A549 (cell line): ENCODE measurements at regions not wholly inside any gene's neighbourhood (a gene's known extent, or its start where the extent isn't known, plus 50 kb on each side); places are given as distances from the start of the nearest gene placed in this dataset.
A peak's percentile ranks its signal among the peaks of the same experiment; 100 is the strongest.

Experiments
- ATAC-seq, 2 experiments: fragments of 200-7000 bp in 1 of 2; fragments of >200 bp in 1 of 2; cut with Nextera tagmentation in 1 of 2; cut with Tn5 transposase in 1 of 2; 3 replicates each; pipeline versions ENCODE4 v1.8.0 to v1.9.1; 2018 to 2020; ENCODE audit warnings: mild to moderate bottlenecking in 1 of 2, moderate library complexity in 1 of 2
- CTCF ChIA-PET: fragments of 300-600 bp; sonication (Branson Sonifier 250); formaldehyde crosslinking; extraction: SDS; loops from one replicate; lab custom pipeline; 2021; ENCODE audit warnings: antibody characterized with exemption, inconsistent platforms; lab: Yijun Ruan, JAX
- POLR2A ChIA-PET: fragments of 350-600 bp; formaldehyde crosslinking; extraction: SDS; loops from one replicate; lab custom pipeline; 2021; ENCODE audit warnings: antibody characterized with exemption, inconsistent platforms; lab: Yijun Ruan, JAX
- DNase-seq, 2 experiments: peaks; one replicate each; pipeline versions ENCODE4 v3.0.0 to v3.0.0-alpha.2; 2011 to 2016; ENCODE audit warnings: low read depth in 1 of 2, low spot score in 1 of 2
- FAIRE-seq: peaks from 2 replicates; lab custom pipeline; 2011; peaks lifted over from hg19 to GRCh38; lab: Jason Lieb, UNC
- H3K27ac ChIP-seq, 2 experiments: fragments of >200 bp; sonication (Bioruptor Twin); formaldehyde crosslinking; 3 replicates each; pipeline ENCODE4 v1.5.1; 2016 to 2017
- H3K4me1 ChIP-seq: fragments of >200 bp; sonication (Bioruptor Twin); formaldehyde crosslinking; 3 replicates; pipeline ENCODE4 v1.6.1; 2016
- H3K4me2 ChIP-seq: fragments of >200 bp; sonication (Bioruptor Twin); formaldehyde crosslinking; 3 replicates; pipeline ENCODE4 v1.6.1; 2016
- H3K4me3 ChIP-seq: fragments of >200 bp; sonication (Bioruptor Twin); formaldehyde crosslinking; 3 replicates; pipeline ENCODE4 v1.5.1; 2016
- H3K9me3 ChIP-seq: fragments of >200 bp; sonication (Bioruptor Twin); formaldehyde crosslinking; 3 replicates; pipeline ENCODE4 v1.6.1; 2016
- BCL3 ChIP-seq: fragments of >200 bp; sonication (Bioruptor Twin); formaldehyde crosslinking; IDR thresholded peaks from 3 replicates; pipeline ENCODE4 v1.6.1; 2016
- CBX8 ChIP-seq: fragments of 200-600 bp; sonication (generic); IDR thresholded peaks from 2 replicates; pipeline ENCODE4 v1.6.1; 2016
- CHD2 ChIP-seq: fragments of 150-350 bp; IDR thresholded peaks from 2 replicates; pipeline ENCODE4 v1.6.1; 2014; ENCODE audit warnings: low read length; ENCODE audit not compliant: partially characterized antibody
- E2F6 ChIP-seq: IDR thresholded peaks from 2 replicates; pipeline ENCODE4 v1.6.1; 2012; ENCODE audit warnings: low read depth, borderline replicate concordance
- EHF ChIP-seq: fragments of 250-450 bp; sonication (Bioruptor Pico); IDR thresholded peaks from 2 replicates; pipeline ENCODE4 v1.5.0; 2020; ENCODE audit warnings: mild to moderate bottlenecking
- EHMT2 ChIP-seq: fragments of 200-600 bp; sonication (generic); IDR thresholded peaks from 2 replicates; pipeline ENCODE4 v1.6.1; 2016; ENCODE audit warnings: antibody characterized with exemption, low read depth, mild to moderate bottlenecking, moderate library complexity
- FOSL2 ChIP-seq, 2 experiments: fragments of 450-650 bp in 1 of 2; fragments of >200 bp in 1 of 2; sonication (Bioruptor Twin) in 1 of 2; formaldehyde crosslinking; IDR thresholded peaks; 2 replicates each; pipeline versions ENCODE4 v1.5.0 to v1.6.1; 2016 to 2020; ENCODE audit warnings: mild to moderate bottlenecking in 1 of 2, moderate library complexity in 1 of 2
- FOXS1 ChIP-seq: fragments of 250-450 bp; sonication (Bioruptor Pico); IDR thresholded peaks from 2 replicates; pipeline ENCODE4 v1.5.0; 2020; ENCODE audit warnings: mild to moderate bottlenecking, moderate library complexity
- GATA3 ChIP-seq: IDR thresholded peaks from 2 replicates; pipeline ENCODE4 v1.6.1; 2012; ENCODE audit warnings: borderline replicate concordance
- HDAC2 ChIP-seq: fragments of 200-600 bp; sonication (generic); IDR thresholded peaks from 2 replicates; pipeline ENCODE4 v1.6.1; 2016
- HES2 ChIP-seq: fragments of >200 bp; sonication (Bioruptor Twin); formaldehyde crosslinking; IDR thresholded peaks from 2 replicates; pipeline ENCODE4 v1.6.1; 2016
- HMGXB4 ChIP-seq: fragments of 250-450 bp; sonication (Bioruptor Pico); IDR thresholded peaks from 2 replicates; pipeline ENCODE4 v1.5.0; 2021; ENCODE audit warnings: mild to moderate bottlenecking, moderate library complexity, borderline replicate concordance
- JUN ChIP-seq, 2 experiments: fragments of >200 bp; sonication (Bioruptor Twin); formaldehyde crosslinking; IDR thresholded peaks; 2 replicates in 1 of 2; 3 replicates in 1 of 2; pipeline ENCODE4 v1.6.1; 2016 to 2017
- JUNB ChIP-seq: fragments of >200 bp; sonication (Bioruptor Twin); formaldehyde crosslinking; IDR thresholded peaks from 2 replicates; pipeline ENCODE4 v1.6.1; 2016
- MAX ChIP-seq: IDR thresholded peaks from 2 replicates; pipeline ENCODE4 v1.6.1; 2012
- NFE2L2 ChIP-seq: fragments of 150-350 bp; conservative IDR thresholded peaks from 2 replicates; pipeline ENCODE4 v1.6.1; 2014; ENCODE audit warnings: low read length
- POLR2AphosphoS2 ChIP-seq: conservative IDR thresholded peaks from 2 replicates; pipeline ENCODE4 v1.6.1; 2012; ENCODE audit warnings: low read length, improper control_type of control experiment, inconsistent platforms
- RAD21 ChIP-seq, 2 experiments: fragments of >200 bp in 1 of 2; sonication (Bioruptor Twin) in 1 of 2; formaldehyde crosslinking in 1 of 2; IDR thresholded peaks in 1 of 2; conservative IDR thresholded peaks in 1 of 2; 2 replicates in 1 of 2; 3 replicates in 1 of 2; pipeline ENCODE4 v1.6.1; 2012 to 2018; ENCODE audit warnings: inconsistent platforms in 1 of 2
- RCOR1 ChIP-seq: fragments of 150-350 bp; IDR thresholded peaks from 2 replicates; pipeline ENCODE4 v1.6.1; 2014; ENCODE audit warnings: antibody characterized with exemption, low read length, low read depth
- REST ChIP-seq: fragments of 200-600 bp; sonication (generic); IDR thresholded peaks from 2 replicates; pipeline ENCODE4 v1.6.1; 2016; ENCODE audit warnings: antibody characterized with exemption, mild to moderate bottlenecking, moderate library complexity
- RFX5 ChIP-seq: fragments of 450-650 bp; IDR thresholded peaks from 2 replicates; pipeline ENCODE4 v1.7.1; 2014; ENCODE audit warnings: antibody characterized with exemption, mild to moderate bottlenecking, moderate library complexity
- TP53 ChIP-seq: fragments of 250-450 bp; sonication (Bioruptor Pico); IDR thresholded peaks from 2 replicates; pipeline ENCODE4 v1.5.0; 2021; ENCODE audit warnings: mild to moderate bottlenecking, moderate library complexity
- USF2 ChIP-seq: fragments of 450-650 bp; IDR thresholded peaks from 2 replicates; pipeline ENCODE4 v1.6.1; 2014; ENCODE audit warnings: antibody characterized with exemption
- ZC3H11A ChIP-seq: fragments of 450-650 bp; IDR thresholded peaks from 2 replicates; pipeline ENCODE4 v1.6.1; 2014; ENCODE audit warnings: antibody characterized with exemption, mild to moderate bottlenecking
- ZSCAN20 ChIP-seq: fragments of 250-450 bp; sonication (Bioruptor Pico); IDR thresholded peaks from 2 replicates; pipeline ENCODE4 v1.8.0; 2022; ENCODE audit warnings: mild to moderate bottlenecking, moderate library complexity
- WGBS: methylation state at CpG from one replicate; pipeline ENCODE4 v1.1.6; 2017; ENCODE audit errors: missing lambda C conversion rate; 5-methylcytosine and 5-hydroxymethylcytosine counted together

GRCh38 chr7:110264288-110264687, 826.6 kb upstream of the LRRN3 start:
- Histone ChIP-seq H3K9me3 (no peaks in the 10 kb centered on the region), H3K4me2 (no peak overlapping the region), H3K27ac (no peak overlapping the region), H3K4me1 (no peaks in the 10 kb centered on the region), H3K4me3 (no peak overlapping the region)
- TF ChIP-seq E2F6 (no peak), JUN (IDR thresholded peaks at IDR 0.05) (no peak), USF2 (no peak), HMGXB4 (CRISPR knock-in tag) (no peak), EHF (no peak), CBX8 (no peak), EHMT2 (no peak), BCL3 (no peak), ZSCAN20 (no peak), HES2 (no peak), JUNB (no peak), TP53 (CRISPR knock-in tag) (no peak), NFE2L2 (no peak), FOXS1 (CRISPR knock-in tag) (no peak), CHD2 (no peak), RAD21 (conservative IDR thresholded peaks at IDR 0.05 in 1 of 2, IDR thresholded peaks at IDR 0.05 in 1 of 2) (no peak), POLR2AphosphoS2 (no peak), MAX (no peak)
- ChIA-PET CTCF (no interaction called here), POLR2A (no interaction called here)
- FAIRE-seq, result no peak
- no peak for ATAC-seq
- 39% methylated on average over 5 of the region's 5 CpGs for WGBS
- DNase-seq, result no peak

GRCh38 chr7:110281362-110281761, 809.6 kb upstream of the LRRN3 start:
- no peak overlapping the region for H3K4me3 ChIP-seq
- CTCF ChIA-PET, result no interaction called here
- POLR2A ChIA-PET, result no interaction called here

GRCh38 chr7:110283056-110283455, 807.9 kb upstream of the LRRN3 start:
- ChIA-PET CTCF (no interaction called here), POLR2A (no interaction called here)
- FAIRE-seq (no peak), ATAC-seq (no peak), DNase-seq (no peak)
- Histone ChIP-seq H3K4me3 (no peak overlapping the region), H3K9me3 (no peaks in the 10 kb centered on the region), H3K4me2 (no peak overlapping the region), H3K27ac (no peak overlapping the region), H3K4me1 (no peaks in the 10 kb centered on the region)
- 50% methylated on average over 2 of the region's 2 CpGs for WGBS
- TF ChIP-seq GATA3 (no peak), ZC3H11A (no peak), NFE2L2 (no peak), HDAC2 (no peak), RCOR1 (no peak), REST (no peak), FOSL2 (IDR thresholded peaks at IDR 0.05) (no peak), FOSL2 (CRISPR knock-in tag; IDR thresholded peaks at IDR 0.05) (no peak), USF2 (no peak)

More at GRCh38 chr7:110281362-110281761, 809.6 kb upstream of the LRRN3 start:
- H3K9me3 ChIP-seq, result no peaks in the 10 kb centered on the region
- DNase-seq (no peak), ATAC-seq (no peak), FAIRE-seq (no peak)
- no peaks in the 10 kb centered on the region for H3K4me1 ChIP-seq
- peak overlapping the region; percentile 24; the same call in 1 of the 3 replicates for H3K4me2 ChIP-seq
- H3K27ac ChIP-seq, result no peak overlapping the region
- 14% methylated on average over 4 of the region's 4 CpGs for WGBS
- TF ChIP-seq RFX5 (no peak), ZC3H11A (no peak)
